Aorta (tissue), 5 donors: ENCODE measurements at regions not wholly inside any gene's neighbourhood (a gene's known extent, or its start where the extent isn't known, plus 50 kb on each side); places are given as distances from the start of the nearest gene placed in this dataset.

Experiments used
- ATAC-seq: fragments of 200-7000 bp; cut with Tn5 transposase; one replicate; pipeline ENCODE4 v1.9.1; 2022; ENCODE audit warnings: moderate library complexity; ENCODE audit not compliant: low FRiP score
- DNase-seq, 2 donors: peaks; one replicate each; pipeline ENCODE4 v3.0.0-alpha.2; 2020
- H3K27ac ChIP-seq, 2 donors: one replicate each; pipeline ENCODE4 v1.5.1; 2013; ENCODE audit warnings: low read length in 2 of 2, mild to moderate bottlenecking in 2 of 2, moderate library complexity in 2 of 2, control low read depth in 1 of 2, inconsistent platforms in 1 of 2, low read depth in 1 of 2
- H3K27me3 ChIP-seq, 2 donors: one replicate each; pipeline ENCODE4 v1.6.1; 2013; ENCODE audit warnings: control low read depth in 1 of 2, low read length in 1 of 2, mild to moderate bottlenecking in 1 of 2, moderate library complexity in 1 of 2; ENCODE audit not compliant: insufficient read depth in 2 of 2, control insufficient read depth in 1 of 2
- H3K36me3 ChIP-seq, 2 donors: one replicate each; pipeline ENCODE4 v1.6.1; 2013; ENCODE audit warnings: control low read depth in 1 of 2, low read length in 1 of 2, mild to moderate bottlenecking in 1 of 2; ENCODE audit not compliant: insufficient read depth in 2 of 2, control insufficient read depth in 1 of 2
- H3K4me1 ChIP-seq, 2 donors: one replicate each; pipeline ENCODE4 v1.6.1; 2013; ENCODE audit warnings: low read length in 2 of 2, control low read depth in 1 of 2, mild to moderate bottlenecking in 1 of 2, moderate library complexity in 1 of 2; ENCODE audit not compliant: insufficient read depth in 2 of 2, control insufficient read depth in 1 of 2
- H3K4me3 ChIP-seq, 2 donors: one replicate each; pipeline ENCODE4 v1.5.1; 2013; ENCODE audit warnings: low read length in 2 of 2, control low read depth in 1 of 2, mild to moderate bottlenecking in 1 of 2
- H3K9me3 ChIP-seq: one replicate; pipeline ENCODE4 v1.6.1; 2013; ENCODE audit warnings: mild to moderate bottlenecking, low read length; ENCODE audit not compliant: control insufficient read depth
- WGBS, 2 donors: extraction: QIAGEN DNeasy Blood & Tissue Kit; methylation state at CpG; one replicate each; pipeline ENCODE4 v1.1.7; 2013; 5-methylcytosine and 5-hydroxymethylcytosine counted together
- intact Hi-C, 2 donors: fragments of 100-400 bp; cut with DNase I; formaldehyde crosslinking; loops; one replicate each; pipeline versions ENCODE4 v1.14.2 to v1.15.0; 2022
- donor health status: healthy with polysubstance abuse.
- donor health status: Bipolar disorder and iron deficiency.
- donor health status: DM: no; HTN: no; CAD: no.
- donor health status: DM: no; HTN: no; CAD: no.
- donor health status: DM: yes; HTN: yes; CAD: no.

DNA sequence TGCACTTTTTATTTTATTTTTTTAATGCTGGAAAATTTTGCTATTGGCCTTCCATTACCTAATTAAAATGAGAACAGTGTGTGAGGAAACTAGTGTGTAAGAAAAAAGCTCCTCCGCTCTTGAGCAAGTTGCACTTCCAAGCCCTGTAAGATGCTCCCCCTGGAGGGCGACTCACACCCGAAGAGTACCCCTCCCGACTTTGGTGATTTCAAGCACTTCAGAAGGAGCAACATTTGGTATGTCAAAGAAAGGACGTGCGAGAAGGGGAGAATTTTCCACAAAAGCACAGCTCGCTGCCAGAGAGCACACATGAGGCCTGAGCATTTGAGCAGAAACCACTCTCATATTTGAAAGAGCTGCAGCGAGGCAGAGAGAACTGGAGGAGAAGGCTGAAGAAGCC lies 504.4 kb downstream of the FGF9 start:
- no peak overlapping the region for H3K27ac ChIP-seq
- intact Hi-C loops: no loop called here
- ATAC-seq (no peak), DNase-seq (no peak)
- H3K27me3 ChIP-seq: no peaks in the 10 kb centered on the region
- 89 to 90% methylated on average over 8 of the region's 8 CpGs for WGBS, 2 donors
- no peak overlapping the region for H3K4me3 ChIP-seq
- H3K9me3 ChIP-seq: no peaks in the 10 kb centered on the region
- H3K36me3 ChIP-seq: no peaks in the 10 kb centered on the region
- H3K4me1 ChIP-seq: no peaks in the 10 kb centered on the region

DNA sequence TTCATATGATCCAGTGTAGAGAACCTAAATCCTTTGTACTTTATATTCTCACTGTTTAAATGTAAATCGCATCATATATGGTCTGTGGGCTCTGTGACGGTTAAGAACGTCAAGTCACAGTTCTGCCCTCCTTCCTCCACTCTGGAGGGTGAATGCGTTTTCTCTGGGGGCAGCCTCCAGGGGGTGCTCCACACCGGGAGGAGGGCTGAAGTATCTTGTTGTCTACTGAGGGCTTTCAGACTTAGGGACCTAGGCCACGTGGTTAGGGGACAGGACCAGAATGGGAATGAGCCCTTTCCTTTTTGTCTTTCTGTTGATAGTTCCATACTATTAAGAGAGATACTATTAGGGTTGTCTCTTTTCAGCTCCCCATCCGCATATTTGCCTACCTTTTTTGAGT lies 504.9 kb downstream of the FGF9 start:
- Histone ChIP-seq H3K27ac (no peak overlapping the region), H3K9me3 (no peaks in the 10 kb centered on the region), H3K36me3 (no peaks in the 10 kb centered on the region), H3K27me3 (no peaks in the 10 kb centered on the region), H3K4me1 (no peaks in the 10 kb centered on the region), H3K4me3 (no peak overlapping the region)
- ATAC-seq: no peak
- intact Hi-C loops: no loop called here
- no peak for DNase-seq
- 92 to 97% methylated on average over 7 of the region's 7 CpGs for WGBS, 2 donors

DNA sequence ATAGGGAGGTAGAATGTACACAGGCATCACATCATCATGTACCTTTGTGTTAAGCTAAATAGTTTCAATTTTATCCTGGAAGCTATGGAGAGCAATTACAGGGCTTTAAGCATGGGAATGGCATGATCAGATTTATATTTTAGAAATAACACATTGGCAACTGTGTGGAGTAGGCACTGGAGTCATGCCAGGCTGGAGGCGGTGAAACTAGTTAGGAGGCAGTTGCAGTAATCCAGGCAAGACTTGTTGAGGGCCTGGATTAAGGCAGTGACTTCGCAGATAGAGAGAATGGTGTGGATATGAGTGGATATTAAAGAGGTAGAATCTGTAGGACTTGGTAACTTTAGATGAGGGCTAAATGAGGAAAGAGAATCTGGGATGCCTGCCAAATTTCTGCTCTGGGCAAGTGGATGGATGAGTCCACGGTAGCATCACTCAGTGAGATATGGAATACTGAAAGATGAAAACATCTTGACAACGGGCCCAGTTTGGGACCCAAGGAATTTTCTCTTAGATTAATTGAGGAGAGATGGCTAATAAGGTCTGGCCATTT lies 506.2 kb downstream of the FGF9 start:
- intact Hi-C loops: no loop called here
- no peaks in the 10 kb centered on the region for H3K4me1 ChIP-seq
- no peak overlapping the region for H3K27ac ChIP-seq
- ATAC-seq: no peak
- H3K9me3 ChIP-seq: no peaks in the 10 kb centered on the region
- no peak for DNase-seq
- WGBS, 2 donors: 62 to 70% methylated on average over 4 of the region's 4 CpGs
- no peak overlapping the region for H3K4me3 ChIP-seq
- no peaks in the 10 kb centered on the region for H3K36me3 ChIP-seq
- H3K27me3 ChIP-seq: no peaks in the 10 kb centered on the region

DNA sequence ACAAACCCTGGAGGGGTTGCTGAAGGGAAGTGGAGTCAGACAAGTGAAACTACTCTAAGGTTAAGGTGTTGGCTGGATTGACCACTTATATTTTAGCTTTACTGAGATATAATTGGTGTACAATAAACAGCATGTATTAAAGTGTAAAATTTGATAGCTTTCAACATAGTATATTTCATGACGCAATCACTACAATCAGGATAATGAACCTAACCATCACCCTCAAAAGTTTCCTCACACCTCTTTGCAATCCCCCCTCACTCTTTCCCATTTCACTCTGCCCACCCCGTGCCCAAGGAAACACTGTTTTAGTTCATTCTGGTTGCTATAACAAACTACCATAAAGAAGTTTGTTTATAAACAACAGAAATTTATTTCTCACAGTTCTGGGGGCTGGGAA lies 508.0 kb downstream of the FGF9 start:
- ATAC-seq (no peak), DNase-seq (no peak)
- no peak overlapping the region for H3K27ac ChIP-seq
- no peaks in the 10 kb centered on the region for H3K4me1 ChIP-seq
- H3K36me3 ChIP-seq: no peaks in the 10 kb centered on the region
- no peak overlapping the region for H3K4me3 ChIP-seq
- no peaks in the 10 kb centered on the region for H3K27me3 ChIP-seq
- intact Hi-C loops: no loop called here
- 92% methylated on average over 2 of the region's 2 CpGs for WGBS, 2 donors
- H3K9me3 ChIP-seq: no peaks in the 10 kb centered on the region

DNA sequence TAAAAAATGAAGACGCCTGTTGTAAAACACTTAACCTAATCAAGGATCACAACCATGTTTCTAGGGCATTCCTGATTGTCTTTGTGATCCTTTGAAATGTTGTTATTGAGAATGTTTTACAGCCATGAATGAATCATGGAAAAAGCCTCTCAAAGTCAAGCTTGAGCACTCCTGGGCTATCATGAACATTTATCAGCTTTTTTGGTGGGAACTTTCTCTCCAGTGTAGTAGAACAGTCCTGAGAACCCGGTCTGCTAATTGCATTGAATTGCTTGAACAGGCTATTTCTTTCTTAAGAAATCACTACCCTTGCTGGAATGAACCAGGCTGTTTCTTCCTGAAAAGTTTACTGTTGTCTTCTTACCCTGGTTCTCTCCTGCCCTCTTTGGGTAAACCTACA lies 516.5 kb downstream of the FGF9 start:
- intact Hi-C loops: no loop called here
- Histone ChIP-seq H3K4me3 (no peak overlapping the region), H3K4me1 (no peaks in the 10 kb centered on the region), H3K27ac (no peak overlapping the region), H3K36me3 (no peaks in the 10 kb centered on the region), H3K9me3 (no peaks in the 10 kb centered on the region), H3K27me3 (no peaks in the 10 kb centered on the region)
- DNase-seq: no peak
- WGBS, 2 donors: 43 to 50% methylated on average over 2 of the region's 2 CpGs
- ATAC-seq: no peak

DNA sequence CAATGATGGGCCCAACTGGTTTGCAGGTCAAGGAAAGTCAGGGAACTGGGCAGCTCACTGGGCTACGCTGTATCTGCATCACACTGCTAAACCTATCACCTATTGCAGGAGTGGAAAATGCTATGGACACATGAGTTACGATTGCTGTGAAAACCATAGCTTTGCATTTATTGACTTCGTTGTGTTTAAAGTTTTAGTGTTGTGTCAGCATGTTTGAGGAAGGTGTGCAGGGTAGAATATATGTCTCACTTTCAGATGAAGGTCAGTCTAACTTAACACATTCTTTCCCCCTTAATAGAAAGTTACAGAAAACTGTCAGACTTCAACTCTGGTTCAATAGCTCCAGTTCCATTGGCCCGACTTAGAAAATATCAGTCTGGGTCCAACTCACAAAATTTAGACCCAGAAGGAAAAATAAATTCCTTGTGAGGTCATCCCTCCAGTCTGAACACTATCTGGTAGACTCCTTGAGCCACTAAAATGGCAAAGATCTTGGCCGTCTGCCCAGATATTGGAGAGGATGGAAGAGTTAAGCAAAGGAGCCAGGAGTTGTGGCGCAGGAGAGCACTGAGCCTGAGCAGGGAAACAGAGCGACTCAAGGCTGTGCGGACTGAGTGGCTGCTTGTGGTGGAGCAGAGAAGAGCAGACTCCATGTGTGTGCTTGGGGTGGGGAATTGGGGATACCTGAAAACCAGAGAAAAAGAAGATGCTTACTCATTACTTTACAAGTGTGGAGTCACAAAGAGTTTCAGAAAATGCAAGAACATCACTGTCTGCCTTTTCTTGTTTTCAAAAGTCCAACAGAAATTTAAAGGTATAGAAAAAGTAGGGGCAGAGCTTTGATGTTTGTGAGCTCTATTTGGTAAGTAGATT lies 518.5 kb downstream of the FGF9 start:
- no peaks in the 10 kb centered on the region for H3K27me3 ChIP-seq
- H3K27ac ChIP-seq: no peak overlapping the region
- 88 to 90% methylated on average over 8 of the region's 8 CpGs for WGBS, 2 donors
- no peak overlapping the region for H3K4me3 ChIP-seq
- DNase-seq: no peak
- intact Hi-C loops: no loop called here
- H3K36me3 ChIP-seq: no peaks in the 10 kb centered on the region
- no peaks in the 10 kb centered on the region for H3K4me1 ChIP-seq
- no peak for ATAC-seq
- no peaks in the 10 kb centered on the region for H3K9me3 ChIP-seq

DNA sequence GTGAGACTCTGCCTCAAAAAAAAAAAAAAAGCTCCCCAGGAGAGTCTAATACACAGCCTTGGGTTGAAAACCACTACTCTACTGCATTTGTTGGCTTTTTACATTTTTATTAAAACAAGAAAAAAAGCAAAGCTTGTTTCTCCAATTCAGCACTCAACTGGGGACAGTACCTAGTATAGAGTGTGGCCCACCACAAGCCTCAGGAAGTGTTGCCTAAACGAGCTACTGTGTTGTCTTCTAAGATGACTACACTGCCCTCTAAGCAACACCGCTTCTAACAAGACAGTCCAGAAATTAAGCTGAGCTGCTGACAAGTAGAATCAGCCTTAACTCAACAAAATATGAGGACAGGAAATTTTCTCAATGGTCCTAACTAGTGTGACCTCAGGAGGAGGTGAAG lies 522.2 kb downstream of the FGF9 start:
- H3K9me3 ChIP-seq: no peaks in the 10 kb centered on the region
- ATAC-seq (no peak), DNase-seq (no peak)
- H3K36me3 ChIP-seq: no peaks in the 10 kb centered on the region
- no peak overlapping the region for H3K27ac ChIP-seq
- H3K4me1 ChIP-seq: no peaks in the 10 kb centered on the region
- intact Hi-C loops: no loop called here
- WGBS, 2 donors: 93 to 98% methylated on average over 2 of the region's 2 CpGs
- no peak overlapping the region for H3K4me3 ChIP-seq
- H3K27me3 ChIP-seq: no peaks in the 10 kb centered on the region

DNA sequence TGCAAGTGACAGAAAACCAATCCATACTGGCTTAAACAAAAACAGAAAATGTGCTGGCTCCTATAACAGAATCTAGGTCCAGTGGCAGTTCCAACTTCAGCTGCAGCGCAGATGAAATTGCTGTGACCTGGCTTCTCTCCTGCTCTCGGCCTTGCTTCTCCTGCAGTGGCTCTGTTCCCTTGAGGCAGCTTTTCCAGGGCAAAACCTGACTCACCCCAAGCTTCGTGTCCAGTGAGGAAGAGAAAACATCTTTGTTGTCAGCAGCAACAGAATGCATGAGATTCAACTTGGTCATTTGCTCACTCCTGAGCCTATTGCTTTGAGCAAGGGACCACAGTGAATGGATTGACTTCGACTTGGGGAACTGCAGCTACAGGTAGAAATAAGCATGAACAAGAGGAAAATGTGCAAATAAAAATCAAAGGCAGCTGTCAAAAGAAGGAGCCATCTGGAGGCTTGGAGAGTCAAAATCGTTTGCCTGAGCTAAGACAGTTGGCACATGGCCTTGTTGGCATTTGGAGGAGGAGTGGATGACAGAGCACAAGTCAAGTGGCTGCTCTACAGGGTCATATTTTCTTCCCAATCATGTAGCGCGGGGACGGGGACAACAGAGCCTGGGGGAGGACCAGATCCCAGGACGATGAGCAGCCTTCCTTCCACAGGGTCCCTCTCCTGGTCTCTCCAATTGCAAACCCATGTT lies 523.4 kb downstream of the FGF9 start:
- no peak for ATAC-seq

DNA sequence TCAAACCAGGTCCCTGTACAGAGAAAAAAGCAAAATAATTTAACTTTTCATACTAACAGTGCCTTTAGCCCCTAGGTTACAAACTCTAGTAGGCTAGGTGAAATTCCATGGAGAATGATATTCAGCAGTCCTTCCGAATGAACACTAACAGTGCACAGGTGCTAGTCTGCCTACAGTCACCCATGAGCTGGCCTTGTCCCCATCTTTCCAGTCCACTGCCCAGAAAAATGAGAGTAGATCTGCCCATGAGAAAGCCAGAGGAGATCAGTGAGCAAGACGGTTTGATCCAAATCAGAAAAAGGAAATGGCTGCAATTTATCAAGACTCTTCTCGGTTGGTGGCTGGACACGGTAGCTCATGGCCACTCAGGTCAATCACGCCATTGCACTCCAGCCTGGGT lies 524.9 kb downstream of the FGF9 start:
- 97% methylated on average over 5 of the region's 5 CpGs for WGBS, 2 donors
- intact Hi-C loops: no loop called here
- Histone ChIP-seq H3K4me1 (no peaks in the 10 kb centered on the region), H3K27me3 (no peaks in the 10 kb centered on the region), H3K4me3 (no peak overlapping the region), H3K36me3 (no peaks in the 10 kb centered on the region), H3K9me3 (no peaks in the 10 kb centered on the region), H3K27ac (no peak overlapping the region)
- ATAC-seq: no peak
- no peak for DNase-seq

More for the DNA sequence above, 523.4 kb downstream of the FGF9 start:
- Histone ChIP-seq H3K4me3 (no peak overlapping the region), H3K36me3 (no peaks in the 10 kb centered on the region), H3K27ac (no peak overlapping the region), H3K27me3 (no peaks in the 10 kb centered on the region), H3K9me3 (no peaks in the 10 kb centered on the region), H3K4me1 (no peaks in the 10 kb centered on the region)
- 51 to 60% methylated on average over 9 of the region's 9 CpGs for WGBS, 2 donors
- no peak for DNase-seq
- intact Hi-C loops: no loop called here
